Panc1 (cell line): ENCODE measurements at regions not wholly inside any gene's neighbourhood (a gene's known extent, or its start where the extent isn't known, plus 50 kb on each side); places are given as distances from the start of the nearest gene placed in this dataset.

Source experiments
- ATAC-seq: fragments of 200-7000 bp; cut with Tn5 transposase; 2 replicates; pipeline ENCODE4 v1.9.1; 2020; ENCODE audit warnings: mild to moderate bottlenecking, moderate library complexity
- BruUV-seq: library from RNA; stranded (reverse); fragments of 400-500 nt; replicated peaks from 2 replicates; lab custom pipeline; 2021; lab: Mats Ljungman, UMichigan
- CTCF ChIA-PET: fragments of 300-600 bp; sonication (Branson Sonifier 250); formaldehyde crosslinking; loops from one replicate; lab custom pipeline; 2022; ENCODE audit warnings: antibody characterized with exemption; lab: Charles Lee
- POLR2A ChIA-PET: fragments of 300-600 bp; sonication (Branson Sonifier 250); formaldehyde crosslinking; loops from one replicate; lab custom pipeline; 2022; ENCODE audit warnings: antibody characterized with exemption; lab: Charles Lee
- DNase-seq: peaks from one replicate; pipeline ENCODE4 v3.0.0-alpha.2; 2010; ENCODE audit warnings: low read depth, low spot score
- H3K27ac ChIP-seq: 2 replicates; pipeline ENCODE4 v1.5.1; 2011; ENCODE audit warnings: mild to moderate bottlenecking, low read length, inconsistent platforms
- H3K27me3 ChIP-seq: fragments of 200-500 bp; sonication (Bioruptor generic); 2 replicates; pipeline ENCODE4 v1.6.0; 2014; ENCODE audit warnings: low read length, inconsistent platforms; ENCODE audit not compliant: control insufficient read depth, insufficient read depth
- H3K36me3 ChIP-seq: fragments of 200-500 bp; sonication (Bioruptor generic); 2 replicates; pipeline ENCODE4 v1.5.1; 2014; ENCODE audit warnings: inconsistent platforms, mild to moderate bottlenecking, low read length, moderate library complexity; ENCODE audit not compliant: control insufficient read depth, insufficient read depth
- H3K4me1 ChIP-seq: 2 replicates; pipeline ENCODE4 v1.5.1; 2011; ENCODE audit warnings: inconsistent platforms, mild to moderate bottlenecking, low read length, moderate library complexity; ENCODE audit not compliant: control insufficient read depth, insufficient read depth
- H3K4me3 ChIP-seq, 2 experiments: 2 replicates each; pipeline ENCODE4 v1.5.1; 2011 to 2012; ENCODE audit warnings: low read depth in 2 of 2, low read length in 2 of 2, mild to moderate bottlenecking in 2 of 2, inconsistent platforms in 1 of 2, moderate library complexity in 1 of 2
- H3K9me3 ChIP-seq: fragments of 200-500 bp; sonication (Bioruptor generic); 2 replicates; pipeline ENCODE4 v1.5.1; 2014; ENCODE audit warnings: low read depth, mild to moderate bottlenecking, inconsistent platforms, low read length, moderate library complexity; ENCODE audit not compliant: control insufficient read depth, insufficient read depth
- CTCF ChIP-seq: fragments of 450-650 bp; IDR thresholded peaks from 2 replicates; pipeline ENCODE4 v1.5.1; 2017; ENCODE audit warnings: mild to moderate bottlenecking
- POLR2AphosphoS5 ChIP-seq: IDR thresholded peaks from 2 replicates; pipeline ENCODE4 v1.6.1; 2012; ENCODE audit warnings: mild to moderate bottlenecking, low read depth, low read length, moderate library complexity
- REST ChIP-seq, 2 experiments: IDR thresholded peaks; 2 replicates each; pipeline ENCODE4 v1.6.1; 2011 to 2012; ENCODE audit warnings: low read depth in 2 of 2, control low read depth in 1 of 2, low read length in 1 of 2, mild to moderate bottlenecking in 1 of 2, moderate library complexity in 1 of 2; ENCODE audit not compliant: insufficient read depth in 1 of 2
- SIN3A ChIP-seq: IDR thresholded peaks from 2 replicates; pipeline ENCODE4 v1.6.1; 2012; ENCODE audit warnings: low read depth, mild to moderate bottlenecking, low read length, moderate library complexity, borderline replicate concordance; ENCODE audit not compliant: insufficient read depth
- TCF7L2 ChIP-seq: IDR thresholded peaks from 2 replicates; pipeline ENCODE4 v1.6.1; 2011; ENCODE audit warnings: mild to moderate bottlenecking, low read depth, low read length, inconsistent platforms
- in situ Hi-C: cut with HindIII; loops from 2 replicates; pipeline ENCODE4 v1.10.0; 2016; ENCODE audit warnings: low sequenced_read_pairs, low pct_unique_long_range_greater_than_20kb
- intact Hi-C: fragments of 100-400 bp; cut with micrococcal nuclease; formaldehyde crosslinking; loops from one replicate; pipeline ENCODE4 v1.10.0; 2022; ENCODE audit not compliant: unreplicated experiment

- Histone ChIP-seq H3K9me3 (no peaks in the 10 kb centered on the region), H3K36me3 (no peaks in the 10 kb centered on the region), H3K27me3 (no peaks in the 10 kb centered on the region), H3K4me1 (no peaks in the 10 kb centered on the region), H3K4me3 (no peak overlapping the region), H3K27ac (no peak overlapping the region)
- POLR2A ChIA-PET, result no interaction called here
- TF ChIP-seq CTCF, result no peak
- TF ChIP-seq POLR2AphosphoS5, result no peak
- TF ChIP-seq REST (IDR thresholded peaks at IDR 0.05; ENCODE audit: insufficient read depth in 1 of 2, low read depth in 2 of 2, low read length in 1 of 2), result no peak
- TF ChIP-seq TCF7L2, result no peak
- no peak for TF ChIP-seq SIN3A
- DNase-seq (no peak), ATAC-seq (no peak)
- in situ Hi-C loops, result no loop called here
- BruUV-seq, result no TSS peak
- CTCF ChIA-PET, result no interaction called here
- intact Hi-C loops, result no loop called here
Measured at GRCh38 chr6:151749341-151749740, 58.1 kb upstream of the ESR1 start.

DNA sequence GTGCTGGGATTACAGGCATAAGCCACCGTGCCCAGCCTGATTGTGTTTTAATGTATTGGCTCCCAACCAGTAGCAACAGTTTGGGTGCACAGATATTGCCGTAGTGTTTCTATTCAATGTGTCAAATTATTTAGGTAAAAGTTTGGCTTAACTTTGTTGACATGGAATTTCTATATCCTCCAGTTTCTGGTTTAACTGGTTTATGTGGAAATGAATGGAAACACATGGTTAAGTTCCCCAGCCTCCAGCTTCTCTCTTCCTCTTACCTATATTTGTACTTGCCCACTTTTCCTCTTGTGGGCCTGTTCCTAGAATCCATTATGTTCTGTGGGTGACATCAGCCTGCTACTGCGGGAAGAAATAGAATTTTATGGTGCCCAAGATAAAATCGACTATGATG, 53.9 kb upstream of the ESR1 start:
- no peaks in the 10 kb centered on the region for H3K9me3 ChIP-seq
- H3K27ac ChIP-seq, result no peak overlapping the region
- no peaks in the 10 kb centered on the region for H3K4me1 ChIP-seq
- ChIA-PET POLR2A (no interaction called here), CTCF (no interaction called here)
- no peak for TF ChIP-seq REST (IDR thresholded peaks at IDR 0.05; ENCODE audit: insufficient read depth in 1 of 2, low read depth in 2 of 2, low read length in 1 of 2)
- TF ChIP-seq TCF7L2, result no peak
- TF ChIP-seq SIN3A, result no peak
- no peak for TF ChIP-seq POLR2AphosphoS5
- TF ChIP-seq CTCF, result no peak
- H3K4me3 ChIP-seq, result no peak overlapping the region
- H3K27me3 ChIP-seq, result no peaks in the 10 kb centered on the region
- DNase-seq (no peak), ATAC-seq (no peak)
- intact Hi-C loops (no loop called here), in situ Hi-C loops (no loop called here)
- H3K36me3 ChIP-seq, result no peaks in the 10 kb centered on the region
- BruUV-seq, result no TSS peak
